H1 (cell line): ENCODE measurements at regions not wholly inside any gene's neighbourhood (a gene's known extent, or its start where the extent isn't known, plus 50 kb on each side); places are given as distances from the start of the nearest gene placed in this dataset.

Source experiments
- CTCF ChIA-PET: fragments of 300-600 bp; sonication (Branson Sonifier 250); formaldehyde crosslinking; loops from one replicate; lab custom pipeline; 2021; ENCODE audit not compliant: partially characterized antibody; lab: Charles Lee
- POLR2A ChIA-PET: fragments of 300-600 bp; sonication (Branson Sonifier 250); formaldehyde crosslinking; loops from one replicate; lab custom pipeline; 2021; ENCODE audit warnings: inconsistent platforms; ENCODE audit not compliant: partially characterized antibody; lab: Charles Lee
- DNase-seq, 2 experiments: peaks; one replicate each; pipeline versions ENCODE4 v3.0.0 to v3.0.0-alpha.2; 2010 to 2022; ENCODE audit warnings: low spot score in 2 of 2, low read depth in 1 of 2, mixed read lengths in 1 of 2
- FAIRE-seq: peaks from 2 replicates; lab custom pipeline; 2011; peaks lifted over from hg19 to GRCh38; lab: Jason Lieb, UNC
- H2AFZ ChIP-seq: 2 replicates; pipeline ENCODE4 v1.8.1; 2012; ENCODE audit warnings: low read length, inconsistent platforms
- H2AK5ac ChIP-seq: 2 replicates; pipeline ENCODE4 v1.6.1; 2013; ENCODE audit warnings: low read depth, low read length
- H2BK120ac ChIP-seq: replicated peaks from 2 replicates; pipeline ENCODE3; 2013; ENCODE audit warnings: low read depth, low read length, inconsistent platforms
- H2BK12ac ChIP-seq: 2 replicates; pipeline ENCODE4 v1.6.1; 2013; ENCODE audit warnings: low read depth, low read length
- H2BK15ac ChIP-seq: 2 replicates; pipeline ENCODE4 v1.6.1; 2013; ENCODE audit warnings: low read length
- H2BK20ac ChIP-seq: 2 replicates; pipeline ENCODE4 v1.6.1; 2013; ENCODE audit warnings: low read length
- H2BK5ac ChIP-seq: 2 replicates; pipeline ENCODE4 v1.6.1; 2013; ENCODE audit warnings: low read depth, low read length
- H3K14ac ChIP-seq: 2 replicates; pipeline ENCODE4 v1.6.1; 2013; ENCODE audit warnings: inconsistent platforms; ENCODE audit not compliant: insufficient read length
- H3K18ac ChIP-seq: 2 replicates; pipeline ENCODE4 v1.6.1; 2013; ENCODE audit warnings: low read length; ENCODE audit errors: extremely low read depth
- H3K23ac ChIP-seq: 2 replicates; pipeline ENCODE4 v1.6.1; 2013; ENCODE audit warnings: inconsistent platforms; ENCODE audit not compliant: insufficient read length
- H3K23me2 ChIP-seq: 2 replicates; pipeline ENCODE4 v1.6.1; 2013; ENCODE audit warnings: low read depth, low read length
- H3K27ac ChIP-seq: 2 replicates; pipeline ENCODE4 v1.6.1; 2011; ENCODE audit warnings: low read depth, low read length, inconsistent platforms
- H3K27me3 ChIP-seq, 4 experiments: replicated peaks in 1 of 4; 1 replicate in 1 of 4; 2 replicates in 3 of 4; pipeline versions ENCODE4 v1.6.1 to v1.8.1; 2011 to 2013; ENCODE audit warnings: low read length in 3 of 4, mild to moderate bottlenecking in 3 of 4, inconsistent platforms in 2 of 4, mixed read lengths in 2 of 4, moderate library complexity in 1 of 4; ENCODE audit not compliant: control insufficient read depth in 3 of 4, insufficient read depth in 3 of 4; ENCODE audit errors: extremely low read depth in 1 of 4
- H3K36me3 ChIP-seq, 4 experiments: 2 replicates each; pipeline versions ENCODE4 v1.6.1 to v1.8.1; 2011 to 2013; ENCODE audit warnings: mild to moderate bottlenecking in 4 of 4, low read length in 3 of 4, moderate library complexity in 2 of 4, control low read depth in 1 of 4, inconsistent platforms in 1 of 4; ENCODE audit not compliant: insufficient read depth in 4 of 4, control insufficient read depth in 2 of 4
- H3K4ac ChIP-seq: replicated peaks from 2 replicates; pipeline ENCODE3; 2013; ENCODE audit warnings: low read length, low read depth, mixed read lengths, inconsistent platforms; ENCODE audit not compliant: insufficient read length
- H3K4me1 ChIP-seq, 4 experiments: replicated peaks in 1 of 4; 1 replicate in 1 of 4; 2 replicates in 3 of 4; pipeline versions ENCODE4 v1.6.1 to v1.8.1; 2011 to 2013; ENCODE audit warnings: low read length in 3 of 4, inconsistent platforms in 2 of 4, mixed read lengths in 1 of 4; ENCODE audit not compliant: insufficient read depth in 4 of 4, control insufficient read depth in 3 of 4
- H3K4me2 ChIP-seq, 2 experiments: 2 replicates each; pipeline versions ENCODE4 v1.6.1 to v1.8.1; 2011 to 2013; ENCODE audit warnings: low read depth in 2 of 2, low read length in 2 of 2, control low read depth in 1 of 2, inconsistent platforms in 1 of 2, mild to moderate bottlenecking in 1 of 2; ENCODE audit not compliant: insufficient read depth in 1 of 2
- H3K4me3 ChIP-seq, 4 experiments: fragments of 200-600, 300-600 bp in 1 of 4; sonication (generic), shearing (Covaris generic), sonication (Bioruptor Twin) in 1 of 4; 2 replicates each; pipeline versions ENCODE4 v1.5.1 to v1.8.1; 2011 to 2016; ENCODE audit warnings: low read length in 4 of 4, low read depth in 3 of 4, control low read depth in 2 of 4, inconsistent platforms in 2 of 4, mild to moderate bottlenecking in 2 of 4, mixed read lengths in 1 of 4, moderate library complexity in 1 of 4; ENCODE audit not compliant: insufficient read depth in 2 of 4; ENCODE audit errors: extremely low read depth in 1 of 4
- H3K56ac ChIP-seq: replicated peaks from 2 replicates; pipeline ENCODE3; 2013; ENCODE audit warnings: low read depth, mild to moderate bottlenecking, mixed read lengths, low read length, inconsistent platforms; ENCODE audit not compliant: insufficient read length
- H3K79me1 ChIP-seq: 2 replicates; pipeline ENCODE4 v1.6.1; 2013; ENCODE audit warnings: low read depth, low read length, control low read depth
- H3K79me2 ChIP-seq, 2 experiments: 2 replicates each; pipeline versions ENCODE4 v1.6.1 to v1.8.1; 2012 to 2013; ENCODE audit warnings: low read length in 2 of 2, mild to moderate bottlenecking in 2 of 2, inconsistent platforms in 1 of 2; ENCODE audit not compliant: insufficient read depth in 2 of 2, control insufficient read depth in 1 of 2
- H3K9ac ChIP-seq, 4 experiments: replicated peaks in 1 of 4; 1 replicate in 1 of 4; 2 replicates in 3 of 4; pipeline versions ENCODE4 v1.6.1 to v1.8.1; 2011 to 2013; ENCODE audit warnings: low read depth in 3 of 4, low read length in 3 of 4, control low read depth in 2 of 4, mild to moderate bottlenecking in 2 of 4, moderate library complexity in 2 of 4, inconsistent platforms in 1 of 4; ENCODE audit errors: extremely low read depth in 1 of 4
- H3K9me3 ChIP-seq, 2 experiments: 2 replicates each; pipeline versions ENCODE4 v1.6.1 to v1.8.1; 2012 to 2013; ENCODE audit warnings: mild to moderate bottlenecking in 2 of 2, moderate library complexity in 2 of 2, control low read depth in 1 of 2, inconsistent platforms in 1 of 2, low read depth in 1 of 2, low read length in 1 of 2, mixed read lengths in 1 of 2; ENCODE audit not compliant: insufficient read depth in 2 of 2
- H4K20me1 ChIP-seq, 2 experiments: replicated peaks in 1 of 2; 2 replicates each; pipeline versions ENCODE3 to v1.8.1; 2011 to 2013; ENCODE audit warnings: inconsistent platforms in 2 of 2, low read length in 2 of 2, mild to moderate bottlenecking in 1 of 2; ENCODE audit not compliant: insufficient read depth in 2 of 2, control insufficient read depth in 1 of 2
- H4K5ac ChIP-seq: 2 replicates; pipeline ENCODE4 v1.6.1; 2013; ENCODE audit warnings: low read length, low read depth, mixed read lengths, inconsistent platforms; ENCODE audit not compliant: insufficient read length
- H4K8ac ChIP-seq: 2 replicates; pipeline ENCODE4 v1.8.0; 2013; ENCODE audit warnings: mild to moderate bottlenecking, moderate library complexity, low read length, inconsistent platforms; ENCODE audit not compliant: insufficient read depth; ENCODE audit errors: extremely low read depth
- H4K91ac ChIP-seq: replicated peaks from 2 replicates; pipeline ENCODE3; 2013; ENCODE audit warnings: low read length, mixed read lengths, inconsistent platforms; ENCODE audit not compliant: insufficient read length
- ASH2L ChIP-seq: fragments of 200-600, 300-600 bp; sonication (generic); IDR thresholded peaks from one replicate; pipeline ENCODE4 v1.7.1; 2017; ENCODE audit warnings: low read length
- CTBP2 ChIP-seq: IDR thresholded peaks from 2 replicates; pipeline ENCODE4 v1.7.0; 2011; ENCODE audit warnings: borderline replicate concordance, mild to moderate bottlenecking, moderate library complexity, mixed read lengths, low read length; ENCODE audit not compliant: insufficient read depth, insufficient read length
- E2F6 ChIP-seq: IDR thresholded peaks from 2 replicates; pipeline ENCODE4 v1.6.1; 2012; ENCODE audit warnings: inconsistent platforms
- HDAC2 ChIP-seq, 2 experiments: fragments of 300-600 bp in 1 of 2; sonication (generic) in 1 of 2; IDR thresholded peaks; 2 replicates each; pipeline ENCODE4 v1.6.1; 2011 to 2012; ENCODE audit warnings: low read depth in 2 of 2, low read length in 2 of 2, mild to moderate bottlenecking in 2 of 2, moderate library complexity in 2 of 2, borderline replicate concordance in 1 of 2, inconsistent platforms in 1 of 2
- RNF2 ChIP-seq: fragments of 200-900, 300-1000 bp; sonication (generic); IDR thresholded peaks from 2 replicates; pipeline ENCODE4 v1.7.1; 2016; ENCODE audit warnings: borderline replicate concordance, low read depth, mild to moderate bottlenecking, antibody characterized with exemption, low read length; ENCODE audit not compliant: poor library complexity, severe bottlenecking; ENCODE audit errors: missing control alignments
- RXRA ChIP-seq: IDR thresholded peaks from 2 replicates; pipeline ENCODE4 v1.6.1; 2011; ENCODE audit warnings: low read depth, mild to moderate bottlenecking, low read length, moderate library complexity; ENCODE audit not compliant: insufficient read depth
- TAF1 ChIP-seq: IDR thresholded peaks from 2 replicates; pipeline ENCODE4 v1.6.1; 2011; ENCODE audit warnings: mild to moderate bottlenecking, low read depth, low read length
- TEAD4 ChIP-seq: IDR thresholded peaks from 2 replicates; pipeline ENCODE4 v1.6.1; 2012; ENCODE audit warnings: low read depth, low read length, inconsistent platforms, mixed read lengths
- WGBS, 2 experiments: shearing (Covaris generic) in 1 of 2; methylation state at CpG; one replicate each; pipeline versions ENCODE4 v1.1.6 to v1.1.7; 2013 to 2015; ENCODE audit warnings: low lambda C conversion rate in 2 of 2, mixed read lengths in 2 of 2, inconsistent platforms in 1 of 2, low coverage in 1 of 2, missing lambda C conversion rate in 1 of 2; ENCODE audit not compliant: insufficient replicate concordance in 2 of 2, insufficient coverage in 1 of 2, insufficient read length in 1 of 2; ENCODE audit errors: extremely low coverage in 1 of 2, missing lambda C conversion rate in 1 of 2; 5-methylcytosine and 5-hydroxymethylcytosine counted together
- TF ChIP-seq, protein P1 (sequence below), 3 experiments: IDR thresholded peaks; 1 replicate in 2 of 3; 2 replicates in 1 of 3; pipeline versions ENCODE4 v1.5.1 to v1.6.1; 2011; ENCODE audit warnings: low read length in 3 of 3, mild to moderate bottlenecking in 3 of 3, inconsistent platforms in 2 of 3, low read depth in 1 of 3, moderate library complexity in 1 of 3; ENCODE audit not compliant: insufficient read depth in 1 of 3; ENCODE audit errors: control extremely low read depth in 1 of 3

DNA sequence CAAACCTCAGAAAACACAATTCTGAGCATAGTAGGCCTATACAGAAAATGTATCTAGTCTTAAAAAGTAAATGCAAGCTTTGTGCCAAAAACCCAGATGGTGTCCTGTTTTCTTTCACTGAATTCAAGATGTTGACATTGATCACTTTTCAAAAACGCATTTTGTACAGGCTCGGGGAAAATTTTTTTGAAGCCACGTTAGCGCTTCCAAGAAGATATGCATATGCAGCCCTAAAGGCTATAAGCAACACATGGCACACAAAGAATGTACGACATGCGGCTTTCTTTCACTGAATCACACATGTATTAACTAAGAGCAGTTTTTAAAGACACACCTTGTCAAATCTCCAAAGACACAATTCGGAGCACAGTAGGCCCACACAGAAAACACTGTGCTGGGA is 115.4 kb downstream of the MRPL57 start:
- H3K4me2 ChIP-seq = no peak overlapping the region
- FAIRE-seq = no peak
- H4K8ac ChIP-seq = no peak overlapping the region

More for the DNA sequence above, 115.4 kb downstream of the MRPL57 start:
- no peak overlapping the region for H2BK120ac ChIP-seq
- TF ChIP-seq TAF1 (no peak), HDAC2 (IDR thresholded peaks at IDR 0.05; ENCODE audit: borderline replicate concordance in 1 of 2, low read depth in 2 of 2, low read length in 2 of 2) (no peak), CTBP2 (no peak), ASH2L (no peak), TEAD4 (no peak), RXRA (no peak), E2F6 (no peak), RNF2 (no peak)
- TF ChIP-seq, protein P1, sequence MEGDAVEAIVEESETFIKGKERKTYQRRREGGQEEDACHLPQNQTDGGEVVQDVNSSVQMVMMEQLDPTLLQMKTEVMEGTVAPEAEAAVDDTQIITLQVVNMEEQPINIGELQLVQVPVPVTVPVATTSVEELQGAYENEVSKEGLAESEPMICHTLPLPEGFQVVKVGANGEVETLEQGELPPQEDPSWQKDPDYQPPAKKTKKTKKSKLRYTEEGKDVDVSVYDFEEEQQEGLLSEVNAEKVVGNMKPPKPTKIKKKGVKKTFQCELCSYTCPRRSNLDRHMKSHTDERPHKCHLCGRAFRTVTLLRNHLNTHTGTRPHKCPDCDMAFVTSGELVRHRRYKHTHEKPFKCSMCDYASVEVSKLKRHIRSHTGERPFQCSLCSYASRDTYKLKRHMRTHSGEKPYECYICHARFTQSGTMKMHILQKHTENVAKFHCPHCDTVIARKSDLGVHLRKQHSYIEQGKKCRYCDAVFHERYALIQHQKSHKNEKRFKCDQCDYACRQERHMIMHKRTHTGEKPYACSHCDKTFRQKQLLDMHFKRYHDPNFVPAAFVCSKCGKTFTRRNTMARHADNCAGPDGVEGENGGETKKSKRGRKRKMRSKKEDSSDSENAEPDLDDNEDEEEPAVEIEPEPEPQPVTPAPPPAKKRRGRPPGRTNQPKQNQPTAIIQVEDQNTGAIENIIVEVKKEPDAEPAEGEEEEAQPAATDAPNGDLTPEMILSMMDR (IDR thresholded peaks at IDR 0.05; ENCODE audit: control extremely low read depth in 1 of 3, insufficient read depth in 1 of 3, low read depth in 1 of 3, low read length in 3 of 3) = no peak
- no peak overlapping the region for H3K4me3 ChIP-seq
- H4K91ac ChIP-seq = no peak overlapping the region
- H3K14ac ChIP-seq = no peak overlapping the region
- ChIA-PET POLR2A (no interaction called here), CTCF (interaction anchor here (0.6 to 1.5 kb wide), 4 partner anchors 8 to 185 kb away, joined by 3 to 6 read pairs (median 3); no protein-coding TSS in a partner anchor)
- H2AK5ac ChIP-seq = no peak overlapping the region
- H2BK15ac ChIP-seq = no peak overlapping the region
- no peaks in the 10 kb centered on the region for H3K27me3 ChIP-seq
- no peak overlapping the region for H4K5ac ChIP-seq
- no peak overlapping the region for H3K27ac ChIP-seq
- DNase-seq = no peak
- H3K9ac ChIP-seq = no peak overlapping the region
- no peak overlapping the region for H3K18ac ChIP-seq
- no peaks in the 10 kb centered on the region for H3K9me3 ChIP-seq
- peaks cover 0 to 3% (median 0%) of the 10 kb centered on the region in 4 experiments; a peak in 2 of 7 replicates for H3K4me1 ChIP-seq
- H3K56ac ChIP-seq = no peak overlapping the region
- no peak overlapping the region for H3K23ac ChIP-seq
- 95% methylated on average over 7 of the region's 7 CpGs; no CpG with 5 or more reads in 1 of the 2 experiments for WGBS, 2 experiments
- no peaks in the 10 kb centered on the region for H3K36me3 ChIP-seq
- H3K4ac ChIP-seq = no peak overlapping the region
- H2BK5ac ChIP-seq = no peak overlapping the region
- H3K23me2 ChIP-seq = no peaks in the 10 kb centered on the region; the same call in 1 of the 2 replicates
- no peak overlapping the region for H2BK20ac ChIP-seq
- H3K79me2 ChIP-seq = no peaks in the 10 kb centered on the region
- no peaks in the 10 kb centered on the region for H3K79me1 ChIP-seq
- H2AFZ ChIP-seq = no peak overlapping the region
- no peaks in the 10 kb centered on the region for H4K20me1 ChIP-seq
- no peak overlapping the region for H2BK12ac ChIP-seq
